GM10266 (cell line): ENCODE measurements at regions not wholly inside any gene's neighbourhood (a gene's known extent, or its start where the extent isn't known, plus 50 kb on each side); places are given as distances from the start of the nearest gene placed in this dataset.

Source experiments
- DNase-seq: peaks from one replicate; pipeline ENCODE4 v3.0.0; 2012; ENCODE audit errors: extremely low spot score
- CTCF ChIP-seq: IDR thresholded peaks from 2 replicates; pipeline ENCODE4 v1.5.1; 2012; ENCODE audit warnings: mild to moderate bottlenecking, low read depth; ENCODE audit not compliant: control insufficient read depth, insufficient read depth; ENCODE audit errors: missing control alignments

GRCh38 chr6:84390851-84391250 is 163.4 kb upstream of the CEP162 start:
- no peak for TF ChIP-seq CTCF

GRCh38 chr6:84390334-84390733 is 162.9 kb upstream of the CEP162 start:
- DNase-seq, result no peak
- no peak for TF ChIP-seq CTCF

More at GRCh38 chr6:84390851-84391250, 163.4 kb upstream of the CEP162 start:
- DNase-seq, result no peak

- TF ChIP-seq CTCF, result no peak
Measured at GRCh38 chr6:84379142-84379541, 151.7 kb upstream of the CEP162 start.

GRCh38 chr6:84372290-84372689 is 144.8 kb upstream of the CEP162 start:
- TF ChIP-seq CTCF, result no peak
- DNase-seq, result no peak

More at GRCh38 chr6:84379142-84379541, 151.7 kb upstream of the CEP162 start:
- no peak for DNase-seq

- TF ChIP-seq CTCF, result no peak
- no peak for DNase-seq
Measured at GRCh38 chr6:84371681-84372080, 144.2 kb upstream of the CEP162 start.

GRCh38 chr6:84362193-84362821 is 134.9 kb upstream of the CEP162 start:
- TF ChIP-seq CTCF, result no peak
- DNase-seq, result no peak

GRCh38 chr6:84361372-84362192 is 134.1 kb upstream of the CEP162 start:
- TF ChIP-seq CTCF, result no peak
- no peak for DNase-seq
